Activated T-cell treated with anti-CD3 and anti-CD28 coated beads for 4 hours (primary cell): ENCODE measurements at regions not wholly inside any gene's neighbourhood (a gene's known extent, or its start where the extent isn't known, plus 50 kb on each side); places are given as distances from the start of the nearest gene placed in this dataset.
A peak's percentile ranks its signal among the peaks of the same experiment; 100 is the strongest.

ENCODE experiments used
- DNase-seq: peaks from one replicate; pipeline ENCODE4 v3.0.0-alpha.2; 2020

- no peak for DNase-seq
These were observed 107.7 kb upstream of the SPATA13 start for GRCh38 chr13:24052547-24053518.

GRCh38 chr13:24053519-24054251 lies 106.8 kb upstream of the SPATA13 start:
- DNase-seq, result peak; percentile 34

GRCh38 chr13:24056616-24057137 lies 103.8 kb upstream of the SPATA13 start:
- no peak for DNase-seq

- DNase-seq, result no peak
These were observed 99.5 kb upstream of the SPATA13 start for GRCh38 chr13:24060993-24061392.

GRCh38 chr13:24063281-24063877 lies 97.1 kb upstream of the SPATA13 start:
- DNase-seq, result peak; percentile 9

- DNase-seq, result no peak
These were observed 96.1 kb upstream of the SPATA13 start for GRCh38 chr13:24064371-24064770.

GRCh38 chr13:24065176-24065575 lies 95.3 kb upstream of the SPATA13 start:
- DNase-seq, result no peak

GRCh38 chr13:24066405-24067295 lies 93.9 kb upstream of the SPATA13 start:
- no peak for DNase-seq

GRCh38 chr13:24068472-24068871 lies 92.0 kb upstream of the SPATA13 start:
- no peak for DNase-seq

GRCh38 chr13:24071016-24071415 lies 89.5 kb upstream of the SPATA13 start:
- no peak for DNase-seq

GRCh38 chr13:24071423-24072075 lies 89.0 kb upstream of the SPATA13 start:
- DNase-seq, result no peak

GRCh38 chr13:24073657-24074056 lies 86.9 kb upstream of the SPATA13 start:
- DNase-seq, result no peak

GRCh38 chr13:24074678-24075077 lies 85.8 kb upstream of the SPATA13 start:
- DNase-seq, result no peak

- DNase-seq, result no peak
These were observed 85.2 kb upstream of the SPATA13 start for GRCh38 chr13:24075137-24075975.

- DNase-seq, result no peak
These were observed 84.4 kb upstream of the SPATA13 start for GRCh38 chr13:24076109-24076508.

GRCh38 chr13:24076636-24077035 lies 83.9 kb upstream of the SPATA13 start:
- no peak for DNase-seq

- no peak for DNase-seq
These were observed 80.4 kb upstream of the SPATA13 start for GRCh38 chr13:24080134-24080533.

- DNase-seq, result no peak
These were observed 79.1 kb upstream of the SPATA13 start for GRCh38 chr13:24081387-24081786.

- no peak for DNase-seq
These were observed 77.4 kb upstream of the SPATA13 start for GRCh38 chr13:24083141-24083540.

- DNase-seq, result no peak
These were observed 76.6 kb upstream of the SPATA13 start for GRCh38 chr13:24083722-24084421.
